HG03342 (cell line): ENCODE measurements at regions not wholly inside any gene's neighbourhood (a gene's known extent, or its start where the extent isn't known, plus 50 kb on each side); places are given as distances from the start of the nearest gene placed in this dataset.

ENCODE experiments used
- ATAC-seq: cut with Tn5 transposase; IDR thresholded peaks from one replicate; pipeline ENCODE4 v1.9.1; 2021; ENCODE audit warnings: mild to moderate bottlenecking, moderate library complexity; ENCODE audit not compliant: unreplicated experiment

GRCh38 chr1:103171041-103171590 lies 62.8 kb upstream of the COL11A1 start:
- no peak for ATAC-seq

GRCh38 chr1:103170609-103171008 lies 62.3 kb upstream of the COL11A1 start:
- no peak for ATAC-seq

GRCh38 chr1:103162360-103162759 lies 54.0 kb upstream of the COL11A1 start:
- ATAC-seq: no peak

DNA sequence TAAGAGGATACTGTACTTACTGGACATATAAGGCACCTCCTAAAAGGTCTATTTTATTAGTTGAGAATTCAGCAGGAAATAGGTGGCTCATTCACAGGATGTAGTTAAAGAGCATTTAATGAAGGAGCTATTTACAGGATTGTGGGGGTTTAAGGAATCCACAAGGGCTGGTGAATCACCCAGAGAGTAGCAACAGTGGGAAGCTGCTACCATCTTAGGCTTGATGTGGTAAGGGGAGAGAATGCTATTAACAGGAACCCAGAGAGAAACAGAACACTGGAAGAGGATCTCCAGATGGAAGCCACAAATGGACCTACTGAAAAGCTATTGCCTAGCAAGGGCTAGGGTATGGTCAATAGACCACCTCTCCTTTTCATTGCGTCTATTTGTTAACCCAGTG lies 52.0 kb upstream of the COL11A1 start:
- ATAC-seq: no peak
